ENCODE measurements at regions not wholly inside any gene's neighbourhood (a gene's known extent, or its start where the extent isn't known, plus 50 kb on each side); places are given as distances from the start of the nearest gene placed in this dataset.

GRCh38 chr17:64783556-64784352 lies 121.6 kb upstream of the SMURF2 start:
- H3K4me1 ChIP-seq: peaks cover 3% of the 10 kb centered on the region
- H3K9me3 ChIP-seq (ENCODE audit: control insufficient read depth, low read length): no peaks in the 10 kb centered on the region
- H3K27me3 ChIP-seq (ENCODE audit: control insufficient read depth, insufficient read depth, low read length): no peaks in the 10 kb centered on the region
- H3K9ac ChIP-seq: no peak overlapping the region
- H2AFZ ChIP-seq: no peak overlapping the region
- H3K4me2 ChIP-seq (ENCODE audit: low read length): no peak overlapping the region
- TF ChIP-seq CTCF (IDR thresholded peaks at IDR 0.05): no peak
- no peaks in the 10 kb centered on the region for H3K36me3 ChIP-seq (ENCODE audit: control insufficient read depth, insufficient read depth, low read length)
- no peaks in the 10 kb centered on the region for H3K79me2 ChIP-seq
- H3K4me3 ChIP-seq (ENCODE audit: low read depth, low read length): no peak overlapping the region
- no peak overlapping the region for H3K27ac ChIP-seq

GRCh38 chr17:64783031-64783461 lies 120.9 kb upstream of the SMURF2 start:
- H3K9me3 ChIP-seq (ENCODE audit: control insufficient read depth, low read length): no peaks in the 10 kb centered on the region
- H3K4me1 ChIP-seq: peaks cover 3% of the 10 kb centered on the region
- no peaks in the 10 kb centered on the region for H3K27me3 ChIP-seq (ENCODE audit: control insufficient read depth, insufficient read depth, low read length)
- no peak for TF ChIP-seq CTCF (IDR thresholded peaks at IDR 0.05)
- no peak overlapping the region for H2AFZ ChIP-seq
- no peak overlapping the region for H3K27ac ChIP-seq
- no peaks in the 10 kb centered on the region for H3K36me3 ChIP-seq (ENCODE audit: control insufficient read depth, insufficient read depth, low read length)
- no peak overlapping the region for H3K4me3 ChIP-seq (ENCODE audit: low read depth, low read length)
- H3K4me2 ChIP-seq (ENCODE audit: low read length): no peak overlapping the region
- H3K79me2 ChIP-seq: no peaks in the 10 kb centered on the region
- no peak overlapping the region for H3K9ac ChIP-seq

- H2AFZ ChIP-seq: no peak overlapping the region
- H3K36me3 ChIP-seq (ENCODE audit: control insufficient read depth, insufficient read depth, low read length): no peaks in the 10 kb centered on the region
- H3K9ac ChIP-seq: no peak overlapping the region
- no peaks in the 10 kb centered on the region for H3K27me3 ChIP-seq (ENCODE audit: control insufficient read depth, insufficient read depth, low read length)
- peaks cover 6% of the 10 kb centered on the region for H3K4me1 ChIP-seq
- H3K4me2 ChIP-seq (ENCODE audit: low read length): no peak overlapping the region
- no peak overlapping the region for H3K4me3 ChIP-seq (ENCODE audit: low read depth, low read length)
- H3K9me3 ChIP-seq (ENCODE audit: control insufficient read depth, low read length): no peaks in the 10 kb centered on the region
- H3K79me2 ChIP-seq: no peaks in the 10 kb centered on the region
- H3K27ac ChIP-seq: no peak overlapping the region
- TF ChIP-seq CTCF (IDR thresholded peaks at IDR 0.05): no peak
Observed at GRCh38 chr17:64781810-64782555, 119.9 kb upstream of the SMURF2 start.

- Histone ChIP-seq H3K9ac (no peak overlapping the region), H3K79me2 (no peaks in the 10 kb centered on the region)
- no peak for TF ChIP-seq CTCF (IDR thresholded peaks at IDR 0.05)
Observed at GRCh38 chr17:64781014-64781756, 119.1 kb upstream of the SMURF2 start.

More at GRCh38 chr17:64781014-64781756, 119.1 kb upstream of the SMURF2 start:
- no peaks in the 10 kb centered on the region for H3K36me3 ChIP-seq (ENCODE audit: control insufficient read depth, insufficient read depth, low read length)
- H2AFZ ChIP-seq: peak overlapping the region; percentile 84
- H3K4me2 ChIP-seq (ENCODE audit: low read length): peak overlapping the region; percentile 61
- H3K27me3 ChIP-seq (ENCODE audit: control insufficient read depth, insufficient read depth, low read length): no peaks in the 10 kb centered on the region
- no peaks in the 10 kb centered on the region for H3K9me3 ChIP-seq (ENCODE audit: control insufficient read depth, low read length)
- H3K4me1 ChIP-seq: peaks cover 6% of the 10 kb centered on the region
- H3K27ac ChIP-seq: peak overlapping the region; percentile 21
- peak overlapping the region; percentile 37 for H3K4me3 ChIP-seq (ENCODE audit: low read depth, low read length)
